ENCODE measurements at regions not wholly inside any gene's neighbourhood (a gene's known extent, or its start where the extent isn't known, plus 50 kb on each side); places are given as distances from the start of the nearest gene placed in this dataset.
"Not testable (repeated sequence)": the region's sequence is repeated elsewhere in the genome, so short reads cannot be mapped to it uniquely, and the experiment has no call there.

- 50% methylated on average over 2 of the region's 2 CpGs for whole genome bisulfite sequencing
- Histone ChIP-seq H3K36me3 (no peaks in the 10 kb centered on the region), H3K4me1 (no peaks in the 10 kb centered on the region), H3K4me3 (no peak overlapping the region), H3K9me3 (no peaks in the 10 kb centered on the region), H3K27ac (no peak overlapping the region), H3K27me3 (no peaks in the 10 kb centered on the region)
- no peak for DNase-seq (ENCODE audit: low spot score in 2 of 2)
- no peak for TF ChIP-seq POLR2AphosphoS5 (IDR thresholded peaks at IDR 0.05)
- no peak for TF ChIP-seq EP300 (IDR thresholded peaks at IDR 0.05)
- TF ChIP-seq POLR2A (IDR thresholded peaks at IDR 0.05) = no peak
- no peak for TF ChIP-seq CTCF (IDR thresholded peaks at IDR 0.05)
Observed at GRCh38 chr5:112555197-112555596, 136.1 kb upstream of the EPB41L4A start.

GRCh38 chr5:112555691-112556090 lies 136.6 kb upstream of the EPB41L4A start:
- DNase-seq (ENCODE audit: low spot score in 2 of 2) = no peak
- H3K9me3 ChIP-seq = no peaks in the 10 kb centered on the region
- H3K36me3 ChIP-seq = no peaks in the 10 kb centered on the region
- H3K4me3 ChIP-seq = no peak overlapping the region
- H3K4me1 ChIP-seq = no peaks in the 10 kb centered on the region
- TF ChIP-seq POLR2A (IDR thresholded peaks at IDR 0.05) = no peak
- TF ChIP-seq CTCF (IDR thresholded peaks at IDR 0.05) = no peak
- no peak for TF ChIP-seq POLR2AphosphoS5 (IDR thresholded peaks at IDR 0.05)
- no peak for TF ChIP-seq EP300 (IDR thresholded peaks at IDR 0.05)
- no peaks in the 10 kb centered on the region for H3K27me3 ChIP-seq
- WGBS = 56% methylated on average over 3 of the region's 3 CpGs
- H3K27ac ChIP-seq = no peak overlapping the region

- H3K4me3 ChIP-seq; H3K36me3 ChIP-seq; H3K27me3 ChIP-seq; H3K9me3 ChIP-seq; H3K4me1 ChIP-seq; H3K27ac ChIP-seq; DNase-seq (ENCODE audit: low spot score in 2 of 2): not testable (repeated sequence)
- 74% methylated on average over 2 of the region's 2 CpGs for WGBS
Observed at GRCh38 chr5:112559501-112559900, 140.4 kb upstream of the EPB41L4A start.

- no peak overlapping the region for H3K27ac ChIP-seq
- H3K9me3 ChIP-seq = peaks cover 6% of the 10 kb centered on the region
- DNase-seq (ENCODE audit: low spot score in 2 of 2) = no peak
- H3K4me3 ChIP-seq = no peak overlapping the region
- 87% methylated on average over 2 of the region's 2 CpGs for WGBS
- TF ChIP-seq POLR2A (IDR thresholded peaks at IDR 0.05) (no peak), POLR2AphosphoS5 (IDR thresholded peaks at IDR 0.05) (no peak), CTCF (IDR thresholded peaks at IDR 0.05) (no peak), EP300 (IDR thresholded peaks at IDR 0.05) (no peak)
- no peaks in the 10 kb centered on the region for H3K27me3 ChIP-seq
- no peaks in the 10 kb centered on the region for H3K36me3 ChIP-seq
- no peaks in the 10 kb centered on the region for H3K4me1 ChIP-seq
Observed at GRCh38 chr5:112560371-112560770, 141.3 kb upstream of the EPB41L4A start.

- H3K27me3 ChIP-seq = no peaks in the 10 kb centered on the region
- no peak overlapping the region for H3K27ac ChIP-seq
- DNase-seq (ENCODE audit: low spot score in 2 of 2) = no peak
- WGBS = 89% methylated on average over 5 of the region's 5 CpGs
- no peak overlapping the region for H3K4me3 ChIP-seq
- TF ChIP-seq POLR2A (IDR thresholded peaks at IDR 0.05) (no peak), CTCF (IDR thresholded peaks at IDR 0.05) (no peak), EP300 (IDR thresholded peaks at IDR 0.05) (no peak), POLR2AphosphoS5 (IDR thresholded peaks at IDR 0.05) (no peak)
- H3K9me3 ChIP-seq = peaks cover 6% of the 10 kb centered on the region
- no peaks in the 10 kb centered on the region for H3K4me1 ChIP-seq
- H3K36me3 ChIP-seq = no peaks in the 10 kb centered on the region
Observed at GRCh38 chr5:112563169-112563826, 144.2 kb upstream of the EPB41L4A start.

- no peak overlapping the region for H3K4me3 ChIP-seq
- H3K4me1 ChIP-seq = no peaks in the 10 kb centered on the region
- no peaks in the 10 kb centered on the region for H3K27me3 ChIP-seq
- TF ChIP-seq EP300 (IDR thresholded peaks at IDR 0.05) = no peak
- no peak for TF ChIP-seq POLR2A (IDR thresholded peaks at IDR 0.05)
- TF ChIP-seq POLR2AphosphoS5 (IDR thresholded peaks at IDR 0.05) = no peak
- no peak for TF ChIP-seq CTCF (IDR thresholded peaks at IDR 0.05)
- no peaks in the 10 kb centered on the region for H3K36me3 ChIP-seq
- 79% methylated on average over 1 of the region's 1 CpG for WGBS
- peaks cover 6% of the 10 kb centered on the region for H3K9me3 ChIP-seq
- H3K27ac ChIP-seq = no peak overlapping the region
- no peak for DNase-seq (ENCODE audit: low spot score in 2 of 2)
Observed at GRCh38 chr5:112566251-112566650, 147.2 kb upstream of the EPB41L4A start.

Measured in suprapubic skin (tissue), 4 donors.